SK-N-SH treated with all-trans-retinoic acid at 6 μM for 48 hours (cell line): ENCODE measurements at regions not wholly inside any gene's neighbourhood (a gene's known extent, or its start where the extent isn't known, plus 50 kb on each side); places are given as distances from the start of the nearest gene placed in this dataset.

ENCODE experiments used
- ATAC-seq: fragments of 200-7000 bp; cut with Tn5 transposase; 3 replicates; pipeline ENCODE4 v1.9.1; 2020; ENCODE audit warnings: mild to moderate bottlenecking, moderate library complexity
- BACH2 ChIP-seq: fragments of 250-450 bp; sonication (Bioruptor Pico); IDR thresholded peaks from 2 replicates; pipeline ENCODE4 v1.9.0; 2021; ENCODE audit warnings: mild to moderate bottlenecking, borderline replicate concordance
- ESRRG ChIP-seq: fragments of 250-450 bp; sonication (Bioruptor Pico); IDR thresholded peaks from 2 replicates; pipeline ENCODE4 v1.6.1; 2021; ENCODE audit warnings: mild to moderate bottlenecking
- GLIS3 ChIP-seq: fragments of 250-450 bp; sonication (Bioruptor Pico); IDR thresholded peaks from 2 replicates; pipeline ENCODE4 v1.5.0; 2020; ENCODE audit warnings: mild to moderate bottlenecking, moderate library complexity
- ISL1 ChIP-seq: fragments of 250-450 bp; sonication (Bioruptor Pico); IDR thresholded peaks from 2 replicates; pipeline ENCODE4 v2.1.2; 2022; ENCODE audit warnings: mild to moderate bottlenecking, moderate library complexity
- OSR1 ChIP-seq: fragments of 250-450 bp; sonication (Bioruptor Pico); IDR thresholded peaks from 2 replicates; pipeline ENCODE4 v1.8.0; 2022; ENCODE audit warnings: moderate library complexity, mild to moderate bottlenecking, inconsistent platforms
- PPARA ChIP-seq: fragments of 250-450 bp; sonication (Bioruptor Pico); IDR thresholded peaks from 2 replicates; pipeline ENCODE4 v1.5.0; 2020; ENCODE audit warnings: mild to moderate bottlenecking, borderline replicate concordance
- RARB ChIP-seq: fragments of 250-450 bp; sonication (Bioruptor Pico); IDR thresholded peaks from 2 replicates; pipeline ENCODE4 v1.8.0; 2021; ENCODE audit warnings: mild to moderate bottlenecking, moderate library complexity
- SNAI2 ChIP-seq: fragments of 250-450 bp; sonication (Bioruptor Pico); IDR thresholded peaks from 2 replicates; pipeline ENCODE4 v1.5.0; 2020; ENCODE audit warnings: mild to moderate bottlenecking, moderate library complexity
- TCF4 ChIP-seq: fragments of 250-450 bp; sonication (Bioruptor Pico); IDR thresholded peaks from 2 replicates; pipeline ENCODE4 v1.8.0; 2021; ENCODE audit warnings: mild to moderate bottlenecking, moderate library complexity, borderline replicate concordance
- TOX ChIP-seq: fragments of 250-450 bp; sonication (Bioruptor Pico); IDR thresholded peaks from 2 replicates; pipeline ENCODE4 v1.8.0; 2021; ENCODE audit warnings: mild to moderate bottlenecking, moderate library complexity, borderline replicate concordance
- ZC3H10 ChIP-seq: fragments of 250-450 bp; sonication (Bioruptor Pico); IDR thresholded peaks from 2 replicates; pipeline ENCODE4 v1.5.1; 2021; ENCODE audit warnings: mild to moderate bottlenecking, moderate library complexity
- ZFP3 ChIP-seq: fragments of 250-450 bp; sonication (Bioruptor Pico); IDR thresholded peaks from 2 replicates; pipeline ENCODE4 v1.5.0; 2020; ENCODE audit warnings: mild to moderate bottlenecking, moderate library complexity
- ZFP30 ChIP-seq: fragments of 450-650 bp; formaldehyde crosslinking; IDR thresholded peaks from 2 replicates; pipeline ENCODE4 v1.5.0; 2022; ENCODE audit warnings: mild to moderate bottlenecking, moderate library complexity
- ZNF565 ChIP-seq: fragments of 450-650 bp; formaldehyde crosslinking; conservative IDR thresholded peaks from 2 replicates; pipeline ENCODE4 v1.5.0; 2020; ENCODE audit warnings: low read depth, mild to moderate bottlenecking, moderate library complexity
- ZNF70 ChIP-seq: fragments of 450-650 bp; formaldehyde crosslinking; IDR thresholded peaks from 2 replicates; pipeline ENCODE4 v1.5.0; 2020; ENCODE audit warnings: mild to moderate bottlenecking, moderate library complexity
- ZNF8 ChIP-seq: fragments of 450-650 bp; formaldehyde crosslinking; IDR thresholded peaks from 2 replicates; pipeline ENCODE4 v1.5.0; 2020; ENCODE audit warnings: mild to moderate bottlenecking, moderate library complexity
- TF ChIP-seq, protein P1 (sequence below): fragments of 250-450 bp; sonication (Bioruptor Pico); IDR thresholded peaks from 2 replicates; pipeline ENCODE4 v1.8.0; 2020; ENCODE audit warnings: mild to moderate bottlenecking, moderate library complexity, borderline replicate concordance
- TF ChIP-seq, protein P2 (sequence below): fragments of 250-450 bp; sonication (Bioruptor Pico); IDR thresholded peaks from 2 replicates; pipeline ENCODE4 v1.5.0; 2020; ENCODE audit warnings: mild to moderate bottlenecking, moderate library complexity
- TF ChIP-seq, protein P3 (sequence below): fragments of 250-450 bp; sonication (Bioruptor Pico); IDR thresholded peaks from 2 replicates; pipeline ENCODE4 v1.5.1; 2020; ENCODE audit warnings: low read depth, mild to moderate bottlenecking, moderate library complexity

DNA sequence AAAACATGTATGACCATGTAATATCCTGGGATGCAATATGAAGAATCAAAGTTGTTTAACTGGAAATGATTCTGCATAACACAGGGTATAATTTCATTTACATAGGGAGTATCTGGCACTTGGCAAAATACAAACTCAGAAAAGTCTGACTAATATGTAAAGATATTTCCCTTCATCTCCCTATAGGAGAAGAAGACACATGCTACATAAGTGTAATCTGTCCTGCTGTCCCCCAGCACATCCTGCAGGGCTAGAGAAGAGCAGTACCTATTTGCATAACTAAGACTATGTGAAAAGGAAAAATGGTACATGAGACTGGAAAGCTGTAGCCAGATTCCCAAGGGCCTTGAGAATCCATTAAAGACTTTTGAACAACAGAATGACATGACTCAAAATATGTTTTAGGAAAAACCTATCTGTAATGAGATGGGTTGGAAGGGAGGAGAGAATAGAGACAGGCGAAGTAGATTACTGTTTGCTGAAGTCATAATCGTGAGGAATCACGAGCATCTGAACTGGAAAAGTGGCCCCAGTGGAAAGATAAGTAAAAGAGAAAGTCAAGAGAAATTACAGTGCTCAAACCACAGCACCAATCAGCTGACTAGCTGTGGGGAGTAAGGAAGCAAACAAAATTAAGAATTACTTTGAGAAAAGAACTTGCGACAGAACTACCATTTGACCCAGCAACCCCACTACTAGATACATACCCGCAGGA, 155.1 kb upstream of the HMGA2 start:
- peak; percentile 70 for ATAC-seq
- TF ChIP-seq TCF4 (CRISPR knock-in tag) (no peak), ZNF70 (CRISPR knock-in tag) (no peak)

GRCh38 chr12:65670775-65671174, 153.5 kb upstream of the HMGA2 start:
- TF ChIP-seq ZC3H10 (CRISPR knock-in tag) (no peak), PPARA (CRISPR knock-in tag) (no peak), BACH2 (CRISPR knock-in tag) (no peak), GLIS3 (CRISPR knock-in tag) (no peak), ESRRG (CRISPR knock-in tag) (no peak), TCF4 (CRISPR knock-in tag) (no peak), RARB (CRISPR knock-in tag) (no peak), ZNF8 (no peak), OSR1 (CRISPR knock-in tag) (no peak), ZFP30 (no peak), ZNF70 (CRISPR knock-in tag) (no peak), SNAI2 (CRISPR knock-in tag) (no peak), ZNF565 (no peak)
- TF ChIP-seq, protein P1, sequence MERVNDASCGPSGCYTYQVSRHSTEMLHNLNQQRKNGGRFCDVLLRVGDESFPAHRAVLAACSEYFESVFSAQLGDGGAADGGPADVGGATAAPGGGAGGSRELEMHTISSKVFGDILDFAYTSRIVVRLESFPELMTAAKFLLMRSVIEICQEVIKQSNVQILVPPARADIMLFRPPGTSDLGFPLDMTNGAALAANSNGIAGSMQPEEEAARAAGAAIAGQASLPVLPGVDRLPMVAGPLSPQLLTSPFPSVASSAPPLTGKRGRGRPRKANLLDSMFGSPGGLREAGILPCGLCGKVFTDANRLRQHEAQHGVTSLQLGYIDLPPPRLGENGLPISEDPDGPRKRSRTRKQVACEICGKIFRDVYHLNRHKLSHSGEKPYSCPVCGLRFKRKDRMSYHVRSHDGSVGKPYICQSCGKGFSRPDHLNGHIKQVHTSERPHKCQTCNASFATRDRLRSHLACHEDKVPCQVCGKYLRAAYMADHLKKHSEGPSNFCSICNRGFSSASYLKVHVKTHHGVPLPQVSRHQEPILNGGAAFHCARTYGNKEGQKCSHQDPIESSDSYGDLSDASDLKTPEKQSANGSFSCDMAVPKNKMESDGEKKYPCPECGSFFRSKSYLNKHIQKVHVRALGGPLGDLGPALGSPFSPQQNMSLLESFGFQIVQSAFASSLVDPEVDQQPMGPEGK (CRISPR knock-in tag), result no peak
- TF ChIP-seq, protein P2, sequence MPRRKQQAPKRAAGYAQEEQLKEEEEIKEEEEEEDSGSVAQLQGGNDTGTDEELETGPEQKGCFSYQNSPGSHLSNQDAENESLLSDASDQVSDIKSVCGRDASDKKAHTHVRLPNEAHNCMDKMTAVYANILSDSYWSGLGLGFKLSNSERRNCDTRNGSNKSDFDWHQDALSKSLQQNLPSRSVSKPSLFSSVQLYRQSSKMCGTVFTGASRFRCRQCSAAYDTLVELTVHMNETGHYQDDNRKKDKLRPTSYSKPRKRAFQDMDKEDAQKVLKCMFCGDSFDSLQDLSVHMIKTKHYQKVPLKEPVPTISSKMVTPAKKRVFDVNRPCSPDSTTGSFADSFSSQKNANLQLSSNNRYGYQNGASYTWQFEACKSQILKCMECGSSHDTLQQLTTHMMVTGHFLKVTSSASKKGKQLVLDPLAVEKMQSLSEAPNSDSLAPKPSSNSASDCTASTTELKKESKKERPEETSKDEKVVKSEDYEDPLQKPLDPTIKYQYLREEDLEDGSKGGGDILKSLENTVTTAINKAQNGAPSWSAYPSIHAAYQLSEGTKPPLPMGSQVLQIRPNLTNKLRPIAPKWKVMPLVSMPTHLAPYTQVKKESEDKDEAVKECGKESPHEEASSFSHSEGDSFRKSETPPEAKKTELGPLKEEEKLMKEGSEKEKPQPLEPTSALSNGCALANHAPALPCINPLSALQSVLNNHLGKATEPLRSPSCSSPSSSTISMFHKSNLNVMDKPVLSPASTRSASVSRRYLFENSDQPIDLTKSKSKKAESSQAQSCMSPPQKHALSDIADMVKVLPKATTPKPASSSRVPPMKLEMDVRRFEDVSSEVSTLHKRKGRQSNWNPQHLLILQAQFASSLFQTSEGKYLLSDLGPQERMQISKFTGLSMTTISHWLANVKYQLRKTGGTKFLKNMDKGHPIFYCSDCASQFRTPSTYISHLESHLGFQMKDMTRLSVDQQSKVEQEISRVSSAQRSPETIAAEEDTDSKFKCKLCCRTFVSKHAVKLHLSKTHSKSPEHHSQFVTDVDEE (CRISPR knock-in tag), result no peak
- TF ChIP-seq, all 23 proteins: peak for 0
- peak; percentile 13 for ATAC-seq

DNA sequence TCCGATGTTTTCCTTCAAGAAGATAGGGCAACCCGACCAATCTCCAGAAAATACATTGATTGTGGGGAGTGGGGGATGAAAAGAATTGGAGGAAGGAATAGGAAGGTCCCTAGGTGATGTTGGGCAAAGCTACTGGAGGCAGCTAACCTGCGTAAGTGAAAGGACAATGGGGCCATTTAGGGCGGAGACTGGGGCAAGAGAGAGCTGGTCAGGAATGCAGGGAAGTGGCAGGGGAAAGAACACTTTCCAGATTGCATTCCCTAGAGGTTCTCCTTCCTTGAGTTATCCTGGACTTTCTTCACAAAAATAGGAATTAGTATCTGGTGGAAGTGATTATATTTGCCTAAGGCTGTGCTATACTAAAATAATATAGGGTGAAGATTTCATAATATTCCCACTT, 151.8 kb upstream of the HMGA2 start:
- TF ChIP-seq ZFP30, result no peak
- no peak for TF ChIP-seq PPARA (CRISPR knock-in tag)
- TF ChIP-seq TOX (CRISPR knock-in tag), result no peak
- TF ChIP-seq RARB (CRISPR knock-in tag), result no peak
- TF ChIP-seq ISL1, result no peak
- TF ChIP-seq, protein P3, sequence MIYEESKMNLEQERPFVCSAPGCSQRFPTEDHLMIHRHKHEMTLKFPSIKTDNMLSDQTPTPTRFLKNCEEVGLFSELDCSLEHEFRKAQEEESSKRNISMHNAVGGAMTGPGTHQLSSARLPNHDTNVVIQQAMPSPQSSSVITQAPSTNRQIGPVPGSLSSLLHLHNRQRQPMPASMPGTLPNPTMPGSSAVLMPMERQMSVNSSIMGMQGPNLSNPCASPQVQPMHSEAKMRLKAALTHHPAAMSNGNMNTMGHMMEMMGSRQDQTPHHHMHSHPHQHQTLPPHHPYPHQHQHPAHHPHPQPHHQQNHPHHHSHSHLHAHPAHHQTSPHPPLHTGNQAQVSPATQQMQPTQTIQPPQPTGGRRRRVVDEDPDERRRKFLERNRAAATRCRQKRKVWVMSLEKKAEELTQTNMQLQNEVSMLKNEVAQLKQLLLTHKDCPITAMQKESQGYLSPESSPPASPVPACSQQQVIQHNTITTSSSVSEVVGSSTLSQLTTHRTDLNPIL (CRISPR knock-in tag), result no peak
- TF ChIP-seq BACH2 (CRISPR knock-in tag), result no peak
- TF ChIP-seq ZNF565, result no peak
- TF ChIP-seq ZC3H10 (CRISPR knock-in tag), result no peak
- TF ChIP-seq SNAI2 (CRISPR knock-in tag), result no peak
- TF ChIP-seq ZFP3 (CRISPR knock-in tag), result no peak
- TF ChIP-seq, protein P1 (CRISPR knock-in tag), result no peak
- no peak for TF ChIP-seq ESRRG (CRISPR knock-in tag)
- no peak for TF ChIP-seq OSR1 (CRISPR knock-in tag)
- no peak for TF ChIP-seq GLIS3 (CRISPR knock-in tag)
- TF ChIP-seq, all 23 proteins: peak for 0
- no peak for ATAC-seq

GRCh38 chr12:65673156-65673690, 151.1 kb upstream of the HMGA2 start:
- no peak for ATAC-seq
- no peak for TF ChIP-seq OSR1 (CRISPR knock-in tag)
- no peak for TF ChIP-seq SNAI2 (CRISPR knock-in tag)
- TF ChIP-seq ESRRG (CRISPR knock-in tag), result no peak
- TF ChIP-seq, all 23 proteins: peak for 0
